ENCODE measurements at regions not wholly inside any gene's neighbourhood (a gene's known extent, or its start where the extent isn't known, plus 50 kb on each side); places are given as distances from the start of the nearest gene placed in this dataset.

- ChIA-PET CTCF (ENCODE audit: unreplicated experiment) (no interaction called here), POLR2A (interaction anchor here (0.6 kb wide), 1 partner anchor 10 kb away, joined by 5 read pairs; no protein-coding TSS in a partner anchor)
- no TSS peak for BruUV-seq (replicated peaks)
- intact Hi-C loops (cut with micrococcal nuclease; ENCODE audit: unreplicated experiment) = loop anchor here (10.0 kb wide), 1 partner anchor 728 kb away; the partner anchor contains the start of gene CCDC90B
- H4K20me1 ChIP-seq (ENCODE audit: insufficient read depth, low read length) = no peaks in the 10 kb centered on the region
- H3K4me3 ChIP-seq (ENCODE audit: low read depth, low read length, poor library complexity, severe bottlenecking) = no peak overlapping the region
- no peaks in the 10 kb centered on the region for H3K79me2 ChIP-seq (ENCODE audit: insufficient read depth, low read depth, low read length)
- no peaks in the 10 kb centered on the region for H3K9me2 ChIP-seq (ENCODE audit: insufficient read depth, low read length)
- TF ChIP-seq EZH2phosphoT487 (IDR thresholded peaks at IDR 0.05; ENCODE audit: borderline replicate concordance, low read depth, low read length) = no peak
- TF ChIP-seq, protein P1, sequence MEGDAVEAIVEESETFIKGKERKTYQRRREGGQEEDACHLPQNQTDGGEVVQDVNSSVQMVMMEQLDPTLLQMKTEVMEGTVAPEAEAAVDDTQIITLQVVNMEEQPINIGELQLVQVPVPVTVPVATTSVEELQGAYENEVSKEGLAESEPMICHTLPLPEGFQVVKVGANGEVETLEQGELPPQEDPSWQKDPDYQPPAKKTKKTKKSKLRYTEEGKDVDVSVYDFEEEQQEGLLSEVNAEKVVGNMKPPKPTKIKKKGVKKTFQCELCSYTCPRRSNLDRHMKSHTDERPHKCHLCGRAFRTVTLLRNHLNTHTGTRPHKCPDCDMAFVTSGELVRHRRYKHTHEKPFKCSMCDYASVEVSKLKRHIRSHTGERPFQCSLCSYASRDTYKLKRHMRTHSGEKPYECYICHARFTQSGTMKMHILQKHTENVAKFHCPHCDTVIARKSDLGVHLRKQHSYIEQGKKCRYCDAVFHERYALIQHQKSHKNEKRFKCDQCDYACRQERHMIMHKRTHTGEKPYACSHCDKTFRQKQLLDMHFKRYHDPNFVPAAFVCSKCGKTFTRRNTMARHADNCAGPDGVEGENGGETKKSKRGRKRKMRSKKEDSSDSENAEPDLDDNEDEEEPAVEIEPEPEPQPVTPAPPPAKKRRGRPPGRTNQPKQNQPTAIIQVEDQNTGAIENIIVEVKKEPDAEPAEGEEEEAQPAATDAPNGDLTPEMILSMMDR (conservative IDR thresholded peaks at IDR 0.05; ENCODE audit: low read length) = no peak
- no peaks in the 10 kb centered on the region for H3K9me3 ChIP-seq (ENCODE audit: low read length)
- peak; percentile 74 for DNase-seq (ENCODE audit: low spot score)
- H3K36me3 ChIP-seq (ENCODE audit: insufficient read depth, low read length) = no peaks in the 10 kb centered on the region
- no peak overlapping the region for H2AFZ ChIP-seq (ENCODE audit: low read length)
- H3K4me1 ChIP-seq (ENCODE audit: insufficient read depth, low read length, poor library complexity, severe bottlenecking) = peaks cover 18% of the 10 kb centered on the region
- H3K4me2 ChIP-seq (ENCODE audit: low read length) = peak overlapping the region; percentile 52
- no peak overlapping the region for H3K27ac ChIP-seq (ENCODE audit: low read depth, low read length, poor library complexity, severe bottlenecking)
Measured at GRCh38 chr11:82557274-82557673, 176.4 kb downstream of the FAM181B start.

- Histone ChIP-seq H3K4me3 (ENCODE audit: low read depth, low read length, poor library complexity, severe bottlenecking) (no peak overlapping the region), H3K79me2 (ENCODE audit: insufficient read depth, low read depth, low read length) (no peaks in the 10 kb centered on the region), H4K20me1 (ENCODE audit: insufficient read depth, low read length) (no peaks in the 10 kb centered on the region), H3K4me1 (ENCODE audit: insufficient read depth, low read length, poor library complexity, severe bottlenecking) (peaks cover 18% of the 10 kb centered on the region), H3K27ac (ENCODE audit: low read depth, low read length, poor library complexity, severe bottlenecking) (no peak overlapping the region), H3K36me3 (ENCODE audit: insufficient read depth, low read length) (no peaks in the 10 kb centered on the region), H3K9me2 (ENCODE audit: insufficient read depth, low read length) (no peaks in the 10 kb centered on the region), H2AFZ (ENCODE audit: low read length) (no peak overlapping the region), H3K9me3 (ENCODE audit: low read length) (no peaks in the 10 kb centered on the region), H3K4me2 (ENCODE audit: low read length) (no peak overlapping the region)
- no peak for TF ChIP-seq EZH2phosphoT487 (IDR thresholded peaks at IDR 0.05; ENCODE audit: borderline replicate concordance, low read depth, low read length)
- TF ChIP-seq, protein P1 (conservative IDR thresholded peaks at IDR 0.05; ENCODE audit: low read length) = no peak
- no peak for DNase-seq (ENCODE audit: low spot score)
- BruUV-seq (replicated peaks) = no TSS peak
- CTCF ChIA-PET (ENCODE audit: unreplicated experiment) = no interaction called here
- POLR2A ChIA-PET = no interaction called here
- intact Hi-C loops (cut with micrococcal nuclease; ENCODE audit: unreplicated experiment) = loop anchor here (10.0 kb wide), 1 partner anchor 729 kb away; the partner anchor contains the start of gene CCDC90B
Measured at GRCh38 chr11:82556210-82556609, 177.5 kb downstream of the FAM181B start.

DNA sequence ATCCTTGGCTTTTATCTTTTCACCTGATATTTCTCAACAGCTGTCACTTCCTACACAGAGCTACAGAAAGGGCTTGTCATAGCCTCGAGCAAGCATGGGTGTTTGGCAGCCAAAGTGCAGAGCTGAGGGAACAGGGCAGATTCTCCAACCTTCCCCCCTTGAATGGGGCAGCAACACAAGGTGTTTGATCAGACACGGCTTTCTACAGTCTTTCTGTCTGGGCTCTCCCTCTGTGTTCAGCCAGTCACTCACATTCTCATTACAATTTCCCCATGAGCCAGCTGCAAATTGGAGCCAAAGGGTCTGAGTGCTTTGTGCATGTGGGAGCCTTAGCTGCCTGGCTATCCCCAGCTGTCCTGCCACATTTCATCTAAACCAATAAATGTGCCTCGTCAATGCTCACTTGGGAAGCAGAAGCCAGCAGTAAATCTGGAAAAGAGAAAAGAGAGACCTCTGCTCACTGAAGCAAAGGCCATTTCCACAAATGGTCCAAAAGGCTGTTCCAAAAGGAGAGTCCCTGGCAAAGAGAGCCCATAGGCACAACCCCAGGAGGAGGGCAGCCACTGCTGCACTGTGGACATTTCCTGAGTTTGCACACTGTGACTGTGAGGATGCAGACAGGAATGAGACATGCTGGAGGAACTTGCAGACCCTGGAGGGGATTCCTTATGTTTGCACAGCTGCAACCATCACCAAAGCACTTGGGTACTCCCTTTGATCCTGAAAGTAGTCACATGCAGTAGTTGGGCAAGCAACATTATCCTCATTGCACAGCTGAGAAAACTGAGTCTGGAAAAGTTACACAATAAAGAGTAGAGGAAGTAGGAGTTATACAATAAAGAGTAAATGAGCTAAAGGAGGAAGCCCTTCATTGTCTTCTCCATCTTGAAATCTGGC is 186.8 kb downstream of the FAM181B start:
- Histone ChIP-seq H3K9me3 (ENCODE audit: low read length) (no peaks in the 10 kb centered on the region), H3K36me3 (ENCODE audit: insufficient read depth, low read length) (no peaks in the 10 kb centered on the region), H2AFZ (ENCODE audit: low read length) (no peak overlapping the region), H3K9me2 (ENCODE audit: insufficient read depth, low read length) (no peaks in the 10 kb centered on the region), H3K79me2 (ENCODE audit: insufficient read depth, low read depth, low read length) (no peaks in the 10 kb centered on the region), H4K20me1 (ENCODE audit: insufficient read depth, low read length) (no peaks in the 10 kb centered on the region), H3K4me1 (ENCODE audit: insufficient read depth, low read length, poor library complexity, severe bottlenecking) (no peaks in the 10 kb centered on the region), H3K4me2 (ENCODE audit: low read length) (no peak overlapping the region), H3K27ac (ENCODE audit: low read depth, low read length, poor library complexity, severe bottlenecking) (no peak overlapping the region), H3K4me3 (ENCODE audit: low read depth, low read length, poor library complexity, severe bottlenecking) (no peak overlapping the region)
- intact Hi-C loops (cut with micrococcal nuclease; ENCODE audit: unreplicated experiment) = no loop called here
- no peak for DNase-seq (ENCODE audit: low spot score)
- no TSS peak for BruUV-seq (replicated peaks)
- no peak for TF ChIP-seq EZH2phosphoT487 (IDR thresholded peaks at IDR 0.05; ENCODE audit: borderline replicate concordance, low read depth, low read length)
- TF ChIP-seq, protein P1 (conservative IDR thresholded peaks at IDR 0.05; ENCODE audit: low read length) = no peak
- CTCF ChIA-PET (ENCODE audit: unreplicated experiment) = no interaction called here
- POLR2A ChIA-PET = interaction anchor here (1.0 to 1.1 kb wide), 2 partner anchors 11 to 15 kb away, joined by 3 to 5 read pairs; no protein-coding TSS in a partner anchor
